Occipital lobe (tissue), 1 donor: ENCODE measurements at regions not wholly inside any gene's neighbourhood (a gene's known extent, or its start where the extent isn't known, plus 50 kb on each side); places are given as distances from the start of the nearest gene placed in this dataset.

Source experiments
- DNase-seq: peaks from one replicate; lab custom pipeline; 2025; lab: John Stamatoyannopoulos, UW

- DNase-seq, result no peak
These were observed 2085.7 kb upstream of the C9orf72 start for GRCh38 chr9:29659014-29659413.

GRCh38 chr9:29659736-29660135 lies 2086.5 kb upstream of the C9orf72 start:
- DNase-seq, result no peak

GRCh38 chr9:29668732-29669131 lies 2095.5 kb upstream of the C9orf72 start:
- no peak for DNase-seq

GRCh38 chr9:29669613-29670012 lies 2096.3 kb upstream of the C9orf72 start:
- DNase-seq, result no peak

GRCh38 chr9:29685531-29685930 lies 2112.2 kb upstream of the C9orf72 start:
- no peak for DNase-seq

GRCh38 chr9:29691145-29691544 lies 2117.9 kb upstream of the C9orf72 start:
- no peak for DNase-seq

GRCh38 chr9:29691758-29692407 lies 2118.6 kb upstream of the C9orf72 start:
- DNase-seq, result no peak

- no peak for DNase-seq
These were observed 2123.7 kb upstream of the C9orf72 start for GRCh38 chr9:29697011-29697410.

- DNase-seq, result no peak
These were observed 2128.3 kb upstream of the C9orf72 start for GRCh38 chr9:29701559-29701958.

GRCh38 chr9:29701971-29702370 lies 2128.7 kb upstream of the C9orf72 start:
- DNase-seq, result no peak

- DNase-seq, result no peak
These were observed 2141.6 kb upstream of the C9orf72 start for GRCh38 chr9:29714860-29715259.

GRCh38 chr9:29717631-29718030 lies 2144.3 kb upstream of the C9orf72 start:
- DNase-seq, result no peak

GRCh38 chr9:29730163-29730562 lies 2156.9 kb upstream of the C9orf72 start:
- DNase-seq, result no peak

- no peak for DNase-seq
These were observed 2167.2 kb upstream of the C9orf72 start for GRCh38 chr9:29740518-29740917.

- DNase-seq, result no peak
These were observed 2167.9 kb upstream of the C9orf72 start for GRCh38 chr9:29741169-29741568.

- DNase-seq, result no peak
These were observed 2176.8 kb upstream of the C9orf72 start for GRCh38 chr9:29750062-29750461.

- no peak for DNase-seq
These were observed 2177.9 kb upstream of the C9orf72 start for GRCh38 chr9:29751226-29751625.

- DNase-seq, result no peak
These were observed 2180.4 kb upstream of the C9orf72 start for GRCh38 chr9:29753638-29754037.

GRCh38 chr9:29769019-29769418 lies 2195.7 kb upstream of the C9orf72 start:
- DNase-seq, result no peak

GRCh38 chr9:29773676-29774075 lies 2200.4 kb upstream of the C9orf72 start:
- DNase-seq, result no peak

GRCh38 chr9:29775491-29775890 lies 2202.2 kb upstream of the C9orf72 start:
- no peak for DNase-seq

GRCh38 chr9:29778281-29778849 lies 2205.1 kb upstream of the C9orf72 start:
- DNase-seq, result no peak

- no peak for DNase-seq
These were observed 2220.7 kb upstream of the C9orf72 start for GRCh38 chr9:29793970-29794369.
